ENCODE measurements at regions not wholly inside any gene's neighbourhood (a gene's known extent, or its start where the extent isn't known, plus 50 kb on each side); places are given as distances from the start of the nearest gene placed in this dataset.

DNA sequence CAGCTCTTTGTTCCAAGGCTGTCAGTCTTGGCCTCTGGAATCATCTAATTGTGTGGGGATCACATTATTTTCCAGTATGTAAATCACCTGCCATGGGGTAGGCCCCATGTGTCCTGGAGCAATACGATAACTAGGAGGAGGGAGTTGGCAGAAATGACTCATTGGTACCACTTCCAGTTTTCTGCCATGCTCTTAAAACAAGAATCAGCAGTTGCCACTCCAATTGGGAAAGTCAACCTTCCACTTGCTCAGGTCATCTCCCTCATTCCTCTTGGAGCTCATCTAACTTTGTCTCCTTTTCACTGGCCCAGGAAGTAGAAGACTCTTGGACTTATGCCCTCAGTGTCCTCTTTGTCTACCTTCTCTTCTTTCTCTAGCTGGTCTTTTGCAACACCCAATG, 487.0 kb downstream of the SLC4A3 start:
- no peak for TF ChIP-seq POLR2A (IDR thresholded peaks at IDR 0.05)
- TF ChIP-seq, protein P1, sequence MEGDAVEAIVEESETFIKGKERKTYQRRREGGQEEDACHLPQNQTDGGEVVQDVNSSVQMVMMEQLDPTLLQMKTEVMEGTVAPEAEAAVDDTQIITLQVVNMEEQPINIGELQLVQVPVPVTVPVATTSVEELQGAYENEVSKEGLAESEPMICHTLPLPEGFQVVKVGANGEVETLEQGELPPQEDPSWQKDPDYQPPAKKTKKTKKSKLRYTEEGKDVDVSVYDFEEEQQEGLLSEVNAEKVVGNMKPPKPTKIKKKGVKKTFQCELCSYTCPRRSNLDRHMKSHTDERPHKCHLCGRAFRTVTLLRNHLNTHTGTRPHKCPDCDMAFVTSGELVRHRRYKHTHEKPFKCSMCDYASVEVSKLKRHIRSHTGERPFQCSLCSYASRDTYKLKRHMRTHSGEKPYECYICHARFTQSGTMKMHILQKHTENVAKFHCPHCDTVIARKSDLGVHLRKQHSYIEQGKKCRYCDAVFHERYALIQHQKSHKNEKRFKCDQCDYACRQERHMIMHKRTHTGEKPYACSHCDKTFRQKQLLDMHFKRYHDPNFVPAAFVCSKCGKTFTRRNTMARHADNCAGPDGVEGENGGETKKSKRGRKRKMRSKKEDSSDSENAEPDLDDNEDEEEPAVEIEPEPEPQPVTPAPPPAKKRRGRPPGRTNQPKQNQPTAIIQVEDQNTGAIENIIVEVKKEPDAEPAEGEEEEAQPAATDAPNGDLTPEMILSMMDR (IDR thresholded peaks at IDR 0.05) = no peak
